ENCODE measurements at regions not wholly inside any gene's neighbourhood (a gene's known extent, or its start where the extent isn't known, plus 50 kb on each side); places are given as distances from the start of the nearest gene placed in this dataset.
A peak's percentile ranks its signal among the peaks of the same experiment; 100 is the strongest.

DNA sequence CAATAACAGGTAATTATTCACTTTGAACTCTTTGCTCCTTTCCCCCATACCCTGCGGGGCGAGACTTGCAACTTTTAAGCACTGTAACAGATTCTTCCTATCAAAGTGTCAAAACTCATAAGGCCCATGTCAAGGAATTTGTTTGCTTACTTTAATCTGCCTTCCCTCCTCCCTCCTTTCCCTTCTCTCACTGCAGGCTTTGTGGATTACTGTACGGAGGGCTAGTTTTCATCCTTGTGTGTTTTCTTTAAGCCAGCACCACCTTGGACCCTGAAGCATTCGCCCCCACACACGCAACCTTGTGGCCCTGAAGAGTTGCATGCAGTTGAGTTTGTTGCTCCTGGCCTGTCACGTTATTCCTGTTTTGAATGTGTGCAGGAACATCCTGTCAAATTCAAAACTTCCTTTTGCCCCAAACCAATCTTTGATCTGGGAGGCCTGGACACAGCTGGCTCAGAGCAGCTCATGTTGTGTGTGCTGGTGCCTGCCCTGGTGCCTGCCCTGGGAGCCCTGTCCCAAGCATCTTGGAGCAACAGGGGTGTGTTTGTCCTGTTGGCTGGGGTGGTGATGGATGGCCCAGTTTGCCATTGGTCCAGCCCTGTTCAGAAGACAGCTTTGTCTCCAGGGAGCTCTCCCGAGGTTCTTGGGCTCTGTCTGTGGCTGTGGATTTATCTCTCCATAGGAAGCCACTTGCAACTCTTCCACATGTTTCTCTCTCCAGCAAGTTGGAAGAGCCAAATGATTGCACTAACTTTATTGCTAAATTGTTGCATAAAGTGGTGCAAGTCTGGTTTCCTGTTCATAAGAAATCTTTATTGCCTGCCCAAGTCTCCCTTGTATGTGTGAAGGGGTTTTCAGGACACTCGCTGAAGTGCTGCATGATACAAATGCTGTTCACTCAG lies 199.6 kb downstream of the VAPA start:
- peak in 1 of 14 experiments; percentile 7 for DNase-seq
- Histone ChIP-seq H3K4me1 (ENCODE audit: insufficient read depth, low read length) (no peaks in the 10 kb centered on the region), H3K9me3 (ENCODE audit: control insufficient read depth in 1 of 2, insufficient read depth in 1 of 2, low read length in 2 of 2) (no peaks in the 10 kb centered on the region), H3K36me3 (ENCODE audit: insufficient read depth, low read length) (no peaks in the 10 kb centered on the region), H3K27ac (ENCODE audit: low read depth in 1 of 2, low read length in 2 of 2) (no peak overlapping the region), H3K4me3 (ENCODE audit: low read length) (no peak overlapping the region), H3K27me3 (ENCODE audit: control insufficient read depth in 1 of 2, insufficient read depth in 2 of 2, low read length in 2 of 2) (peaks cover 0 to 6% of the 10 kb centered on the region in 2 experiments)
- ChIA-PET POLR2A (no interaction called here), CTCF (no interaction called here)
- no peak for ATAC-seq (ENCODE audit: poor library complexity)
- Mint-ChIP-seq H3K27ac (no peak overlapping the region), H3K4me3 (no peak overlapping the region), H3K4me1 (ENCODE audit: low read depth) (no peaks in the 10 kb centered on the region), H3K9me3 (no peaks in the 10 kb centered on the region), H3K27me3 (peaks cover 7% of the 10 kb centered on the region), H3K36me3 (ENCODE audit: low read depth) (no peaks in the 10 kb centered on the region)
- TF ChIP-seq, protein P1, sequence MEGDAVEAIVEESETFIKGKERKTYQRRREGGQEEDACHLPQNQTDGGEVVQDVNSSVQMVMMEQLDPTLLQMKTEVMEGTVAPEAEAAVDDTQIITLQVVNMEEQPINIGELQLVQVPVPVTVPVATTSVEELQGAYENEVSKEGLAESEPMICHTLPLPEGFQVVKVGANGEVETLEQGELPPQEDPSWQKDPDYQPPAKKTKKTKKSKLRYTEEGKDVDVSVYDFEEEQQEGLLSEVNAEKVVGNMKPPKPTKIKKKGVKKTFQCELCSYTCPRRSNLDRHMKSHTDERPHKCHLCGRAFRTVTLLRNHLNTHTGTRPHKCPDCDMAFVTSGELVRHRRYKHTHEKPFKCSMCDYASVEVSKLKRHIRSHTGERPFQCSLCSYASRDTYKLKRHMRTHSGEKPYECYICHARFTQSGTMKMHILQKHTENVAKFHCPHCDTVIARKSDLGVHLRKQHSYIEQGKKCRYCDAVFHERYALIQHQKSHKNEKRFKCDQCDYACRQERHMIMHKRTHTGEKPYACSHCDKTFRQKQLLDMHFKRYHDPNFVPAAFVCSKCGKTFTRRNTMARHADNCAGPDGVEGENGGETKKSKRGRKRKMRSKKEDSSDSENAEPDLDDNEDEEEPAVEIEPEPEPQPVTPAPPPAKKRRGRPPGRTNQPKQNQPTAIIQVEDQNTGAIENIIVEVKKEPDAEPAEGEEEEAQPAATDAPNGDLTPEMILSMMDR (IDR thresholded peaks at IDR 0.05) = no peak
- intact Hi-C loops (cut with DNase I, micrococcal nuclease) = no loop called here

DNA sequence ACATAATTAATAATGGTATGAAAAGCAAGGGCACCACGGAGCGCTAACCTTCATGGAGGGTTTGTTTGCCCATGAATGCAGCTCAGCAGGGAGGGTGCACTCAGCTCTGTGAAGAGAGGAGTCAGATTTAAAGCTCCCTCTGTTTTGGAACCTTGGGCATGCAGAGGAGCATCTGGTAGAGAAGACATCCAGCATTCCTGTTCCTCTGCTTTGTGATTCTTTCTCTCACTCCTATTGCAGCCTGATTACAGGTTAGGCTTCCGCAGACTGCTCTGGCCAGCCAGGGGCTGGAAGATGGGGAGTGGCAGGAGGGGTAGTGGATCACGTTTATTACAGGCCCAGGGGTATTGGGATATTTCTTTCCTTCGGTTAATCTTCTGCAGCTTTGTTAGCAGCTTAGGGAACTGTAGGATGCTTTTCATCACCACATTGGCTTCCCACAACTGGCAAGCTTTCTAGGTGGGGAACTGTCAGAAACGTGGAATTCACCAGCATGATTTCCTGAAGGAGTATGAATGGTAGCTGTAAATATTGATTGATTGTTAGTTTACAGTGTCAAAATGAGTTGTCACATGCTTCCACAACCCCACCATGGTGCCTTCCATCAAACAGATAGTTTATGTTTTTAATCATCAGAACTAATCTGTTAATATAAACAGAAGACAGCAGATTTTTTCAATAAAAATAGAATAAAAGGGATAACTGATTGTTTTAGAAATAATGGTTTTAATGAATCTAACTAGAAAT lies 201.1 kb downstream of the VAPA start:
- no peaks in the 10 kb centered on the region for H3K4me1 ChIP-seq (ENCODE audit: insufficient read depth, low read length)
- Mint-ChIP-seq H3K4me3 (no peak overlapping the region), H3K9me3 (peaks cover 3% of the 10 kb centered on the region), H3K36me3 (ENCODE audit: low read depth) (no peaks in the 10 kb centered on the region), H3K27me3 (peaks cover 7% of the 10 kb centered on the region), H3K4me1 (ENCODE audit: low read depth) (no peaks in the 10 kb centered on the region), H3K27ac (no peak overlapping the region)
- no peaks in the 10 kb centered on the region for H3K36me3 ChIP-seq (ENCODE audit: insufficient read depth, low read length)
- no peaks in the 10 kb centered on the region for H3K9me3 ChIP-seq (ENCODE audit: control insufficient read depth in 1 of 2, insufficient read depth in 1 of 2, low read length in 2 of 2)
- ATAC-seq (ENCODE audit: poor library complexity) (no peak), DNase-seq (no peak)
- TF ChIP-seq, protein P1 (IDR thresholded peaks at IDR 0.05) = no peak
- intact Hi-C loops (cut with DNase I, micrococcal nuclease) = no loop called here
- no peak overlapping the region for H3K27ac ChIP-seq (ENCODE audit: low read depth in 1 of 2, low read length in 2 of 2)
- H3K27me3 ChIP-seq (ENCODE audit: control insufficient read depth in 1 of 2, insufficient read depth in 2 of 2, low read length in 2 of 2) = peaks cover 0 to 6% of the 10 kb centered on the region in 2 experiments
- no peak overlapping the region for H3K4me3 ChIP-seq (ENCODE audit: low read length)
- ChIA-PET POLR2A (no interaction called here), CTCF (no interaction called here)

DNA sequence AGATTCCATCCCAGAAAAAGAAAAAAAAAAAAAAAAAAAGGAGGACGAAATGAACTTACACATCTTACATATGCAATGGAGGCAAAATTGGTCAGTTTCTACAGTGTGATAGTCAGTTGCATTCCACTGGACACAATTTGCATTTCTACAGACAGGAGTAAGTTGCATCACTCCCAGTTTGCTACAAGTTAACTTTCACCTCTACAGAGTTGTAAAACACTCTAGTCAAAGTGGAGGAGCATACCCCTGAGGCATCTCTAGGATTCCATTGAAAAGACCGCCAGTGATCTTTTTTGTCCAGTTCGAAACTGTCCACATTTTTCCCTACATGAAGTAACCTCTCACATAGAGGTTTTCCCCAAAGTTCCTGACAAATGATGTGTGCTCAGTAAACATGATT lies 202.8 kb downstream of the VAPA start:
- no peak for ATAC-seq (ENCODE audit: poor library complexity)
- H3K4me1 Mint-ChIP-seq (ENCODE audit: low read depth) = no peaks in the 10 kb centered on the region
- intact Hi-C loops (cut with DNase I, micrococcal nuclease) = no loop called here
- Histone ChIP-seq H3K27me3 (ENCODE audit: control insufficient read depth in 1 of 2, insufficient read depth in 2 of 2, low read length in 2 of 2) (peaks cover 0 to 3% of the 10 kb centered on the region in 2 experiments), H3K4me3 (ENCODE audit: low read length) (no peak overlapping the region), H3K27ac (ENCODE audit: low read depth in 1 of 2, low read length in 2 of 2) (no peak overlapping the region), H3K4me1 (ENCODE audit: insufficient read depth, low read length) (no peaks in the 10 kb centered on the region), H3K36me3 (ENCODE audit: insufficient read depth, low read length) (no peaks in the 10 kb centered on the region), H3K9me3 (ENCODE audit: control insufficient read depth in 1 of 2, insufficient read depth in 1 of 2, low read length in 2 of 2) (no peaks in the 10 kb centered on the region)
- H3K9me3 Mint-ChIP-seq = peaks cover 3% of the 10 kb centered on the region
- ChIA-PET CTCF (no interaction called here), POLR2A (no interaction called here)
- no peak overlapping the region for H3K4me3 Mint-ChIP-seq
- no peak for DNase-seq
- H3K27ac Mint-ChIP-seq = no peak overlapping the region
- H3K36me3 Mint-ChIP-seq (ENCODE audit: low read depth) = no peaks in the 10 kb centered on the region
- no peaks in the 10 kb centered on the region for H3K27me3 Mint-ChIP-seq
- TF ChIP-seq, protein P1 (IDR thresholded peaks at IDR 0.05) = no peak
